ENCODE measurements at regions not wholly inside any gene's neighbourhood (a gene's known extent, or its start where the extent isn't known, plus 50 kb on each side); places are given as distances from the start of the nearest gene placed in this dataset.

DNA sequence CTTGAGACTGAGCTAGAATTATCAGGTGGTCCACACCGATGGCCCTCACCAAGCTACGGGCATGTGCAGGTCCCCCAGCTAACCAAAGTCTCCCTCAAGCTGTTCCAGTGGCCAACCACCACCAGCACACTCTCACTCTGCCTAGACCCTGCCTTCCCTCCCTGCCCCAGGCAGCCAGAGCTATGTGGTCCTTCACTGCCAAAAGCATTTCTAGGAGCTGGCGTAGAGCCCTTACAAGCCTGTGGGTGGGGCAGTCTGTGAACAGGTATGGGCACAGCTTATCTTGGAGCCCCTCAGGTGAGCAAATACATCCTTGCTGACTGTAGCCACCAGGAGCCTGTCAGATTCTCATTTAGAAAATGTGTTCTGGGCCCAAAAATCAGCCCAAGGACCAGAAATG, 159.8 kb upstream of the PPP2R3A start:
- no peaks in the 10 kb centered on the region for H3K36me3 ChIP-seq (ENCODE audit: control insufficient read depth, insufficient read depth, low read length)
- DNase-seq (ENCODE audit: extremely low read depth, insufficient read length): no peak

GRCh38 chr3:135806317-135806716, 159.2 kb upstream of the PPP2R3A start:
- no peaks in the 10 kb centered on the region for H3K36me3 ChIP-seq (ENCODE audit: control insufficient read depth, insufficient read depth, low read length)
- no peaks in the 10 kb centered on the region for H3K27me3 ChIP-seq (replicated peaks; ENCODE audit: control insufficient read depth, insufficient read depth, low read length)
- TF ChIP-seq, protein P1, sequence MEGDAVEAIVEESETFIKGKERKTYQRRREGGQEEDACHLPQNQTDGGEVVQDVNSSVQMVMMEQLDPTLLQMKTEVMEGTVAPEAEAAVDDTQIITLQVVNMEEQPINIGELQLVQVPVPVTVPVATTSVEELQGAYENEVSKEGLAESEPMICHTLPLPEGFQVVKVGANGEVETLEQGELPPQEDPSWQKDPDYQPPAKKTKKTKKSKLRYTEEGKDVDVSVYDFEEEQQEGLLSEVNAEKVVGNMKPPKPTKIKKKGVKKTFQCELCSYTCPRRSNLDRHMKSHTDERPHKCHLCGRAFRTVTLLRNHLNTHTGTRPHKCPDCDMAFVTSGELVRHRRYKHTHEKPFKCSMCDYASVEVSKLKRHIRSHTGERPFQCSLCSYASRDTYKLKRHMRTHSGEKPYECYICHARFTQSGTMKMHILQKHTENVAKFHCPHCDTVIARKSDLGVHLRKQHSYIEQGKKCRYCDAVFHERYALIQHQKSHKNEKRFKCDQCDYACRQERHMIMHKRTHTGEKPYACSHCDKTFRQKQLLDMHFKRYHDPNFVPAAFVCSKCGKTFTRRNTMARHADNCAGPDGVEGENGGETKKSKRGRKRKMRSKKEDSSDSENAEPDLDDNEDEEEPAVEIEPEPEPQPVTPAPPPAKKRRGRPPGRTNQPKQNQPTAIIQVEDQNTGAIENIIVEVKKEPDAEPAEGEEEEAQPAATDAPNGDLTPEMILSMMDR (IDR thresholded peaks at IDR 0.05; ENCODE audit: insufficient read depth, low read length, poor library complexity, severe bottlenecking): no peak
- no peak overlapping the region for H3K4me3 ChIP-seq (replicated peaks; ENCODE audit: low read depth, low read length)
- no peak for DNase-seq (ENCODE audit: extremely low read depth, insufficient read length)

More for the DNA sequence above, 159.8 kb upstream of the PPP2R3A start:
- H3K27me3 ChIP-seq (replicated peaks; ENCODE audit: control insufficient read depth, insufficient read depth, low read length): no peaks in the 10 kb centered on the region
- TF ChIP-seq, protein P1 (IDR thresholded peaks at IDR 0.05; ENCODE audit: insufficient read depth, low read length, poor library complexity, severe bottlenecking): no peak
- H3K4me3 ChIP-seq (replicated peaks; ENCODE audit: low read depth, low read length): no peak overlapping the region

DNA sequence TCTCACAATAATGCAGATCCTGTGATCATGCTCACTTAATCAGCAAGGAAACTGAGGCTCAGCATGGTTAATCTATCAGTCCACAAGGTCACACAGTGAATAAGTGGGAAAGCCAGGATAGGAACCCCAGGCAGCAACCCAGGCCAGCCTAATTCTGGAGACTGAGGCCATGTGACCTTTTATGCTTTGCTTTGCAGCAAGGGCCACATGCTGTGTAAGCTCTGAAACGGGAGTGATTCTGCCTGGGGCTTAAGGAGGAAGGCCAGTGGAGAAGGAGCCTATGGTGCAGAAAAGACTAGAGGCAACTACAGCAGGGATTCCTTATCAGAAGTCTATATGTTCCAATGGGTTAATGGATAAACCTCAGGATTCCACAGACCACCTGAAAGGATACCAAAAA, 157.6 kb upstream of the PPP2R3A start:
- Histone ChIP-seq H3K27me3 (replicated peaks; ENCODE audit: control insufficient read depth, insufficient read depth, low read length) (no peaks in the 10 kb centered on the region), H3K4me3 (replicated peaks; ENCODE audit: low read depth, low read length) (no peak overlapping the region), H3K36me3 (ENCODE audit: control insufficient read depth, insufficient read depth, low read length) (no peaks in the 10 kb centered on the region)
- DNase-seq (ENCODE audit: extremely low read depth, insufficient read length): no peak
- TF ChIP-seq, protein P1 (IDR thresholded peaks at IDR 0.05; ENCODE audit: insufficient read depth, low read length, poor library complexity, severe bottlenecking): no peak

GRCh38 chr3:135809021-135809634, 156.4 kb upstream of the PPP2R3A start:
- H3K36me3 ChIP-seq (ENCODE audit: control insufficient read depth, insufficient read depth, low read length): no peaks in the 10 kb centered on the region
- H3K4me3 ChIP-seq (replicated peaks; ENCODE audit: low read depth, low read length): no peak overlapping the region
- DNase-seq (ENCODE audit: extremely low read depth, insufficient read length): no peak
- H3K27me3 ChIP-seq (replicated peaks; ENCODE audit: control insufficient read depth, insufficient read depth, low read length): no peaks in the 10 kb centered on the region
- TF ChIP-seq, protein P1 (IDR thresholded peaks at IDR 0.05; ENCODE audit: insufficient read depth, low read length, poor library complexity, severe bottlenecking): no peak

DNA sequence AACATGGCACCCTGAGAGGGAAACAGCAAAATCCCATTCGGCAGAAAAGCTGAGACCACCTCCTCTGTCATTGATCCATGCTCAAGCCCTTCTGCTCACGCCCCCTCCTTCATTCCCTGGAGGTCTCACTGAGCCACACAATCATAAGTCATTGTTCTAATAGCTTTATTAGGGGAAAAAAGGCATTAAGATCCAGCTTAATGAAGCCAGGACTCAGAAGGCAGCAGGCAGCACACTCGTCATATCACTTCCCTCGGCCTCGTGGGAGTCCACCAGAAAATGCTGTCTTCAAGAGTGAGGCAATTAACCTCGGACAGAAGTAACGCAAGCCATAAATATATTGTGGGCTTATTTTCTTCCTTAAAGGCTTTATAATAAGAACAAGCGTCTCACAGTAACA, 153.9 kb upstream of the PPP2R3A start:
- Histone ChIP-seq H3K36me3 (ENCODE audit: control insufficient read depth, insufficient read depth, low read length) (no peaks in the 10 kb centered on the region), H3K4me3 (replicated peaks; ENCODE audit: low read depth, low read length) (no peak overlapping the region), H3K27me3 (replicated peaks; ENCODE audit: control insufficient read depth, insufficient read depth, low read length) (no peaks in the 10 kb centered on the region)
- DNase-seq (ENCODE audit: extremely low read depth, insufficient read length): no peak
- TF ChIP-seq, protein P1 (IDR thresholded peaks at IDR 0.05; ENCODE audit: insufficient read depth, low read length, poor library complexity, severe bottlenecking): no peak

DNA sequence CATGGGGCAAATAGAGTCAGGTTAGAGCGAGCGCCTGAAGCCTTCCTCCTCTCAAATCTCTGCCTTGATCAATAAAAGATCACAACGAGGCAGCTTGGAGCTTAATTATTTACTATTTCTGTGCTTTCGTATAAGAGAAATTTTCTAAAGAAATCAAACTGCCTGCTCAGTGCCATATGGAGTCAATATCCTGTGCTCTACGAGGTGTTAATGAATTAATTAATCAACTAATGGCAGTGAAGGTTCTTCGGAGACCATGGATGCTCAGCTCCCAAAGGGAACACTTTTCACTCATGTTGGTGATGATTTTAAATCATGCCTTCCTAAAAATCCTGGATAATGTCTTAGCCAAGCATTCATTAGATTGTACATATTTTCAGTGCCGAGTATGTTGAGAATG, 153.5 kb upstream of the PPP2R3A start:
- DNase-seq (ENCODE audit: extremely low read depth, insufficient read length): no peak
- TF ChIP-seq, protein P1 (IDR thresholded peaks at IDR 0.05; ENCODE audit: insufficient read depth, low read length, poor library complexity, severe bottlenecking): no peak
- no peaks in the 10 kb centered on the region for H3K36me3 ChIP-seq (ENCODE audit: control insufficient read depth, insufficient read depth, low read length)
- H3K27me3 ChIP-seq (replicated peaks; ENCODE audit: control insufficient read depth, insufficient read depth, low read length): no peaks in the 10 kb centered on the region
- H3K4me3 ChIP-seq (replicated peaks; ENCODE audit: low read depth, low read length): no peak overlapping the region

Data from GM06990 (cell line).